ENCODE measurements at regions not wholly inside any gene's neighbourhood (a gene's known extent, or its start where the extent isn't known, plus 50 kb on each side); places are given as distances from the start of the nearest gene placed in this dataset.

GRCh38 chr20:60299951-60300350 is 341.7 kb downstream of the CDH26 start:
- no peaks in the 10 kb centered on the region for H3K9me3 ChIP-seq
- H3K4me1 ChIP-seq (ENCODE audit: control insufficient read depth in 1 of 2, insufficient read depth in 1 of 2, low read depth in 1 of 2, low read length in 1 of 2): peaks cover 48 to 68% of the 10 kb centered on the region in 2 experiments

GRCh38 chr20:60300374-60300773 is 342.2 kb downstream of the CDH26 start:
- H3K9me3 ChIP-seq: no peaks in the 10 kb centered on the region
- no peak overlapping the region for H3K27ac ChIP-seq
- peaks cover 3% of the 10 kb centered on the region for H3K36me3 ChIP-seq
- peaks cover 48 to 64% of the 10 kb centered on the region in 2 experiments for H3K4me1 ChIP-seq (ENCODE audit: control insufficient read depth in 1 of 2, insufficient read depth in 1 of 2, low read depth in 1 of 2, low read length in 1 of 2)
- TF ChIP-seq CTCF (IDR thresholded peaks at IDR 0.05): no peak
- no peaks in the 10 kb centered on the region for H3K27me3 ChIP-seq
- no peak overlapping the region for H3K4me3 ChIP-seq (ENCODE audit: low read depth in 1 of 2, low read length in 1 of 2)

More at GRCh38 chr20:60299951-60300350, 341.7 kb downstream of the CDH26 start:
- no peak overlapping the region for H3K4me3 ChIP-seq (ENCODE audit: low read depth in 1 of 2, low read length in 1 of 2)
- TF ChIP-seq CTCF (IDR thresholded peaks at IDR 0.05): no peak
- H3K27ac ChIP-seq: no peak overlapping the region
- H3K27me3 ChIP-seq: no peaks in the 10 kb centered on the region
- H3K36me3 ChIP-seq: peaks cover 3% of the 10 kb centered on the region

GRCh38 chr20:60302875-60303274 is 344.7 kb downstream of the CDH26 start:
- no peaks in the 10 kb centered on the region for H3K9me3 ChIP-seq
- H3K36me3 ChIP-seq: peaks cover 10% of the 10 kb centered on the region
- TF ChIP-seq CTCF (IDR thresholded peaks at IDR 0.05): no peak
- H3K27me3 ChIP-seq: no peaks in the 10 kb centered on the region
- peaks cover 37 to 52% of the 10 kb centered on the region in 2 experiments for H3K4me1 ChIP-seq (ENCODE audit: control insufficient read depth in 1 of 2, insufficient read depth in 1 of 2, low read depth in 1 of 2, low read length in 1 of 2)
- no peak overlapping the region for H3K4me3 ChIP-seq (ENCODE audit: low read depth in 1 of 2, low read length in 1 of 2)
- H3K27ac ChIP-seq: peak overlapping the region; percentile 19

GRCh38 chr20:60304026-60304590 is 345.9 kb downstream of the CDH26 start:
- Histone ChIP-seq H3K27ac (no peak overlapping the region), H3K9me3 (no peaks in the 10 kb centered on the region), H3K27me3 (no peaks in the 10 kb centered on the region), H3K4me1 (ENCODE audit: control insufficient read depth in 1 of 2, insufficient read depth in 1 of 2, low read depth in 1 of 2, low read length in 1 of 2) (peaks cover 25 to 39% of the 10 kb centered on the region in 2 experiments), H3K4me3 (ENCODE audit: low read depth in 1 of 2, low read length in 1 of 2) (no peak overlapping the region), H3K36me3 (peaks cover 16% of the 10 kb centered on the region)
- TF ChIP-seq CTCF (IDR thresholded peaks at IDR 0.05): no peak

- Histone ChIP-seq H3K4me3 (ENCODE audit: low read depth in 1 of 2, low read length in 1 of 2) (no peak overlapping the region), H3K27ac (no peak overlapping the region), H3K36me3 (peaks cover 16% of the 10 kb centered on the region), H3K4me1 (ENCODE audit: control insufficient read depth in 1 of 2, insufficient read depth in 1 of 2, low read depth in 1 of 2, low read length in 1 of 2) (peaks cover 19 to 31% of the 10 kb centered on the region in 2 experiments), H3K27me3 (no peaks in the 10 kb centered on the region), H3K9me3 (no peaks in the 10 kb centered on the region)
- no peak for TF ChIP-seq CTCF (IDR thresholded peaks at IDR 0.05)
These were observed 346.7 kb downstream of the CDH26 start for GRCh38 chr20:60304931-60305330.
